ENCODE measurements at regions not wholly inside any gene's neighbourhood (a gene's known extent, or its start where the extent isn't known, plus 50 kb on each side); places are given as distances from the start of the nearest gene placed in this dataset.

DNA sequence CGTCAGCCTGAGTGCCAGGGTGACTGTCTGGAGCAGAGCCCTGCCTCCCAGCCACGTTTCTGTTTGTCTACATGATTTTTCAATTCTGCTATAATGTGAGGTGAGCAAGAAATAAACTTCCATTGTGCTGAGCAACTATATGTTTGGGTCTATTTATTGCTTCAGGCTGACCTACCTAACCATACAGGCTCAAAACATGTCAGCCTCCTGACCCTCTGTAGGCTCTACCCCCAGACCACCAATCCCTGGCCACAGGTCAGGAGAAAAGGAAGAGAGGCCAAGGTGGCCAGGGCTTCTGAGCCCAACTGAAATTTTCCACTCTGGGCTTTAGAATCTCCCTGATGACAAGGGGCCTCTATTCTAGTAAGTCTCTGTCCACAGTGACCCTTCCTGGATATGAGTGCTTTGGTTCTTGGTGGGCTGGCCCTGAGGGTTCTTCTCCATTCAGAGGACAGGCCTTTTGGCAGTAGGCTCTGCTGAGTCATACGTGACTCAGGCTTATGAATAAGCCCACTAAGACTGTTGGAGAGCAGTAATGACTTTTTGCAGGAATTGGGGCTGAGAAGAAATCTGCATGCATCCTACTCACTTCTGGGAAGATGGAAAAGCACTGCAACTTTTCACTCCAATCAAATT lies 117.2 kb upstream of the TBCA start:
- Histone ChIP-seq H3K4me3 (ENCODE audit: low read length) (no peak overlapping the region), H3K27me3 (ENCODE audit: insufficient read depth, low read length) (no peaks in the 10 kb centered on the region), H3K9me3 (ENCODE audit: low read depth, low read length) (no peaks in the 10 kb centered on the region), H3K4me1 (ENCODE audit: insufficient read depth, low read length) (no peaks in the 10 kb centered on the region)

DNA sequence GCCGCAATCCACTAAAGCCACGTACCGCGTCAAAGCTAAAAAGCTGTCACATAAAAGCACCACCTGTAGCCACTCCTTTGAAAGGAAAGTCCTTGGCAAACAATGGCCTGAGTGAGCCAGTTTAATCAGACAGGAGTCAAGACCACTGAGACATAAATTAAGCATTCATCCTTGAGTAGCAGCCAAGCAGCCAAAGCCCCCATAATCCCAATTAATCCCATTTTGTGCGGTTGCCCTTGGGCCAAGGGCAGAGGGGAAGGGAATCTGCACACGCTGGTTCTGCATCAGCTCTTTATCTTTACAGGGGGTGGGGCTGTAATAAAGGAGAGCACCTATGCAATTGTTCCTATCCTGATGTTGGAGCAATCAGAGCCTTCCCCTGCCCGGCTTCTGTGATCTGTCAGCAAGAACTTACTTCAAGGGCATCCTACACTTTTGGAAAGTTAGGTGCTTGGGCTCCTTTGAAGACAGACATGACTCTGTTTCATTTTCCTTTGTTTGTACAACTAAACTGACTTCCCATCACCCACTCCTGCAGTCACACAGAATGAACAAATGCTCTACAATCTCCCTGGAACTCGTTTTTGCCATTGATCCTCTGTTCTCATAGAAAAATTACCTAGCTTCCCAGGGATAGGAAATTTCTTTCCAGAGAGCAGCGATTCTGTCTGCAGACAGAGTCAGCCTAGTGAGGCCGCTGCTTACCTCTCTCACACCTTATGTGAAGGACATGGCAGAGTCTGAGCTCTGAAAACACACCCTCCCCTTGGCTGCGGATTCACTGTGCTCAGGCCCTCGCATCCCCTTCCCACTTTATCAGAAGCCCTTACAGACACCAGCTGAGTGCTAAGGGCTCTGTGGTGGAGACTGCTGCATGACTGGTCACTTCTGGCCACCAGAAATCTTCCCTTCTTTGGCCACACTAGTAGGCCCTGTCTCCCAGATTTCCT lies 116.2 kb upstream of the TBCA start:
- Histone ChIP-seq H3K9me3 (ENCODE audit: low read depth, low read length) (no peaks in the 10 kb centered on the region), H3K27me3 (ENCODE audit: insufficient read depth, low read length) (no peaks in the 10 kb centered on the region)

DNA sequence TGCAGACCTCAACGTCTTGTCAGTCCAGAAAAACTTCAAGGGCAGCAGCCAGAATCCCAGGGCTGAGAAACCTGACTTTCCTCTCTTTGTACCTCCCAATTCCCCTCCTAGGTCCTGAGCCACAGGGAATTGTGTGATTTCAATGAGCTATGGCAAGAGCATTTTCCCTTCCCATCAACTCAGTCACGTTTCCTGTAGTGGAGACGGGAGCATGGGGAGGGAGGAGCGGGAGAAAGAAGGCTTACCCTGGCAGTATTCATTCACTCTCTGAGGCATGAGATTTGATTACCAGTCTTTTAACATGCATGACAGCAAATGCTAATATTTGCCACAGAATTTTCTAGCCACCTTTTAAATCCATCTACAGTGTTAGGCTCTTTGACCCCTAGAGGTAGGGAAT lies 109.4 kb upstream of the TBCA start:
- Histone ChIP-seq H3K4me3 (ENCODE audit: low read length) (no peak overlapping the region), H3K9me3 (ENCODE audit: low read depth, low read length) (no peaks in the 10 kb centered on the region), H3K27me3 (ENCODE audit: insufficient read depth, low read length) (peaks cover 3% of the 10 kb centered on the region), H3K4me1 (ENCODE audit: insufficient read depth, low read length) (peaks cover 10% of the 10 kb centered on the region)

More for the DNA sequence above, 116.2 kb upstream of the TBCA start:
- Histone ChIP-seq H3K4me1 (ENCODE audit: insufficient read depth, low read length) (no peaks in the 10 kb centered on the region), H3K4me3 (ENCODE audit: low read length) (no peak overlapping the region)

DNA sequence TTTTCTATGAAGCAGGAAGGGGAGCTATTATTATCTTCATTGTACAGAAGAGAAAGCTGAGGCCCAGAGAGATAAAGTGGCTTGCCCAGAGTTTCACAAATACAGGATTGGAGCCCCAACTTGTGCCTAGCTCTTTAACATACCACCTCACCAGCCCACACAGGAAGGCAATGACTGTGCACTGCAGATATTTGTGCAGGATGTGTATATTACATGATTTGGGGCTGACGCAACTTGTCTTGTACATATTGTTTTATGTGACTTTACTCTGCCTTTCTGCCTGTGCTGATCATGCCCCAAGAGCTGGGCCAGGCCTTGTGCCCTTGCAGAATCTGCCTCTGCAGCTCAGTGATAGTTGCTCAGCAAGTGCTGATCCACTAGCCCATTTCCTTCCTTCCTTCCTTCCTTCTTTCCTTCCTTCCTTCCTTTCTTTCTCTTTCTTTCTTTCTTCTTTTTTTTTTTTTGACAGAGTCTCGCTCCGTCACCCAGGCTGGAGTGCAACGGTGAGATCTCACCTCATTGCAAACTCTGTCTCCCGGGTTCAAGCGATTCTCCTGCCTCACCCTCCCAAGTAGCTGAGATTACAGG lies 106.6 kb upstream of the TBCA start:
- Histone ChIP-seq H3K4me1 (ENCODE audit: insufficient read depth, low read length) (peaks cover 12% of the 10 kb centered on the region), H3K4me3 (ENCODE audit: low read length) (no peak overlapping the region), H3K9me3 (ENCODE audit: low read depth, low read length) (no peaks in the 10 kb centered on the region), H3K27me3 (ENCODE audit: insufficient read depth, low read length) (peaks cover 3% of the 10 kb centered on the region)

DNA sequence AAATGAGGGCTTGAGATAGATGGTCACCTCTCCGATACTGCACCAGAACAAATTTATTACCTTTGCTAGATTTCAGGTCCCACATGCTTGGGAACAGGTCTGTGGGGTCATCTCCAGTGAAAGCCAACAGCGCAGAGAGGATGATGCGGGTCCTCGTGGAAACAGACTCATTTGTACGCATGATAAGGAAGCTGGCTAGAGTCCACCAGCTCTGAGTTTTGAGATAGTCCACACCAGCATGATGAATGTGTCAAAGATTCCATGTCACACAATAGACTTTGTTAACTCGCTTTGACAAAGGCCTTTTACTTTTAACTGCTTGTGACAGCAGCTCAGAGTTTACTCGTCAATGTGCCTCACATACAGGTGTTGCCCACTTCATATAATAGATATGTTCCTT lies 105.4 kb upstream of the TBCA start:
- H3K27me3 ChIP-seq (ENCODE audit: insufficient read depth, low read length) = no peaks in the 10 kb centered on the region
- no peak overlapping the region for H3K4me3 ChIP-seq (ENCODE audit: low read length)
- H3K4me1 ChIP-seq (ENCODE audit: insufficient read depth, low read length) = peaks cover 24% of the 10 kb centered on the region

DNA sequence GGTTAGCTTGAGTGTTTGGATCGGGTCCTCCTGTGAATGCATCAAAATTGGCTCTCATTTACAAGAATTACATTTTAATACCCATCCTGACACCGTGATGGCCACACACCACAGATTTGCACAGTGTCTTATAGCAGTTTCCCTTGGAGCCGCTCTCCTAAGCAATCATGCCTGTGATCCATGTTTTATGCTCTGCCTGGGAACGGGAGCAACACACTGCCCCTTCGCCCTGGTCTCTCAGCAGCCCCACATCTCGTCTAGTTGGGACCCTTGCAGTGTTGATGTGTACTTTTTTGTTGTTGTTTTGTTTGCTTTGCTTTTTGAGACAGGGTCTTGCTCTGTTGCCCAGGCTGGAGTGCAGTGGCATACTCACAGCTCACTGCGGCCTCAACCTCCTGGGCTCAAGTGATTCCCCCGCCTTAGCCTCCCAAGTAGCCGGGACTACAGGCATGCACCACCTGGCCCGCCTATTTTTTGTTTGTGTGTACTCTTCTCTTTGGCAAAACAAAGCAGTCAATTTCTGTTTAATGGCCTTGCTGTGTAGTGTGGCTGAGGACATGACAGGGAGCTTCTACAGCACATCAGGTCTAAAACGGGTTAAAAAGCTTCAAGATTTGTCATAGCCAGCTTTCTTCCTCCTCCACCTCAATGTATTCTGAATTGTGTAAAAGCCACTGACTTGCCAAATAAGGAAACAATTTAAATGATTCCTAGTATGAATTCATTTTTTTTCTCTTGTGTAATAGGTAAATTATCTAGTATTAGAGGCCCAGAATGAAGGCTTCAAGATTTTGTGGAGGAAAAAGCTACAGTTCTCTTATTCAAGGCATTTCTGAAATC lies 101.6 kb upstream of the TBCA start:
- Histone ChIP-seq H3K4me1 (ENCODE audit: insufficient read depth, low read length) (peaks cover 28% of the 10 kb centered on the region), H3K9me3 (ENCODE audit: low read depth, low read length) (no peaks in the 10 kb centered on the region), H3K4me3 (ENCODE audit: low read length) (no peak overlapping the region), H3K27me3 (ENCODE audit: insufficient read depth, low read length) (no peaks in the 10 kb centered on the region)

More for the DNA sequence above, 105.4 kb upstream of the TBCA start:
- no peaks in the 10 kb centered on the region for H3K9me3 ChIP-seq (ENCODE audit: low read depth, low read length)

DNA sequence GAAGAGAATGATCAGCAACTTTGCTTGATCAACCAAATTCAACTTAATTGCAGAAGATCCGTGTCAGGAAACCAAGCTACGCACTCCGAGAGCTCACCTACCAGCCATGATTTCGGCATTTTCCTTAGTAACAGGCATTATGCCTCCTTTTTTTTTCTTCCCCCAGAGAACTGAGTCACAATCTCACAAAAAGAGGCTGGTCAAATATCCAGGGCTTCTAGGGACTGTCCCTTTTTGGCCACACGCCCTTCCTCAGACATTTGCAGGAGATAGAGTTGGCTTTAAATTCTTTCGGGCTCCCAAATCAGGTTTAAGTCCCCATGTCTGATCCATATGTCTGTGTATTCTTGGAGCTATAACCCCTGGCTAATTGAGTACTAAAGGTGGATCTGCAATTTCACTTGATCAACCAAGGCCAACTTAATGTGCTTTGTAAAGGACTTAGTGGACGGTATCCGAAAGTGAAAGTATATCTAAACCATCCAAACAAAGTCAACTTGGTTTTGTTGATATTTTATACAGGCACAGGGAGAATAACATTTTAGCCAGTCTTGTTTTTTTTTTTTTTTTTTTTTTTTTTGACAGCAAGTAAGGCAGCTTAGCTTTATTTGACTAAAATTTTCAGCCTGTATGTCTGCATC lies 100.8 kb upstream of the TBCA start:
- Histone ChIP-seq H3K27me3 (ENCODE audit: insufficient read depth, low read length) (no peaks in the 10 kb centered on the region), H3K4me1 (ENCODE audit: insufficient read depth, low read length) (peaks cover 21% of the 10 kb centered on the region), H3K9me3 (ENCODE audit: low read depth, low read length) (no peaks in the 10 kb centered on the region), H3K4me3 (ENCODE audit: low read length) (no peak overlapping the region)

DNA sequence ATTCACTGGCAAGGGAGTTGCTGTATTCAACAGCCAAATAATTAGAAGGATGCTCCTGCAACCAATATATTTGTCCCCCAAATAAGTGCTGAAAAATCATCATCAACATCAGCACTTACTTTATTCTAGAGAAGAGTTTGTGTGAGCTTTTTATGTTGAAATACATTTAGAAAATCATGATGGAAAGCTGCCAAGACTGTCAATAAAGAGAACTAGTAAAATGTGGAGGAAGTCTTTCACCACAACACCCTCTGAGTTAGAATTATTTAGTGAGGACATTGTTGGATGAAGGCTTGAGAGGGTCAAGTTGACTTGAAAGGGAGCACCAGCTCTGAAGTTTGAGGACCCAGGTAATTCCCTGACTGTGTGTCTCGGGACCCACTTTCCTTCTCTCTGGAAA lies 100.2 kb upstream of the TBCA start:
- Histone ChIP-seq H3K4me1 (ENCODE audit: insufficient read depth, low read length) (peaks cover 21% of the 10 kb centered on the region), H3K4me3 (ENCODE audit: low read length) (no peak overlapping the region), H3K9me3 (ENCODE audit: low read depth, low read length) (no peaks in the 10 kb centered on the region), H3K27me3 (ENCODE audit: insufficient read depth, low read length) (no peaks in the 10 kb centered on the region)

DNA sequence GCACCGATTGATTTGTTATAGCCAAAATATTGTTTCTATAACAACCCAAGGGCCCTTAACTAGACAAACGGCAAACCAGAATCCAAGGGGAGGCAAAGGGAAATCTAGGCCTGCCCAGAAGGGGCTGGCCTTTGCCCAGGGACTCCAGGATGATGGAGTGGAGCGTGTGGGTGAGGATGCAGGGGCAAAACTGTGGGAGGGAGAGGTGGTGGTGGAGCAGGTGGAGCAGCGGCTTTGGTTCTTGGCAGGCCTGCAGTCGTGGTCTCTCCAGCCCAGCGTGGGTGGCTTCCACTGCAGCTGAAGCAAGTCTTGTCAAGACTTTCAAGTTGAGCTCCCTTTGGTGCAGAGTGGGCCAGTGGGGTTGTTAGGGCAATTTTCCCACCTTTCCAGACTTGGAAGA lies 98.6 kb upstream of the TBCA start:
- H3K4me1 ChIP-seq (ENCODE audit: insufficient read depth, low read length) = peaks cover 21% of the 10 kb centered on the region

DNA sequence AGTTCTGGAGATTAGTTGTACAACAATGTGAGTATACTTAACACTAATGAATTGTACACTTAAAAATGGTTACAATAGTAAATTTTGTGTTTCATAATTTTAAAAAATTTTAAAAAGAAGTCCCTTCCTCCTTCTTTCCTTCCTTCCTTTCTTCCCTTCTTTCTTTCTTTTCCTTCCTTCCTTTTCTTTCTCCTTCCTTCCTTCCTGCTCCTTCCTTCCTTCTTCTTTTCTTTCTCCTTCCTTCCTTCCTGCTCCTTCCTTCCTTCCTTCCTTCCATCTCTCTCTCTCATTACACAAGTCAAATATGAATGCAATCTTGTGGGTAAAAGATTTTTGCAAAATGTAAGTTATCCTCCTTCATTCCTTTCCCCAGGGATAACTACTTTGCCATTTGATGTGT lies 97.1 kb upstream of the TBCA start:
- no peak overlapping the region for H3K4me3 ChIP-seq (ENCODE audit: low read length)
- H3K4me1 ChIP-seq (ENCODE audit: insufficient read depth, low read length) = peaks cover 21% of the 10 kb centered on the region
- H3K9me3 ChIP-seq (ENCODE audit: low read depth, low read length) = no peaks in the 10 kb centered on the region
- no peaks in the 10 kb centered on the region for H3K27me3 ChIP-seq (ENCODE audit: insufficient read depth, low read length)

More for the DNA sequence above, 98.6 kb upstream of the TBCA start:
- Histone ChIP-seq H3K9me3 (ENCODE audit: low read depth, low read length) (no peaks in the 10 kb centered on the region), H3K27me3 (ENCODE audit: insufficient read depth, low read length) (no peaks in the 10 kb centered on the region), H3K4me3 (ENCODE audit: low read length) (no peak overlapping the region)

DNA sequence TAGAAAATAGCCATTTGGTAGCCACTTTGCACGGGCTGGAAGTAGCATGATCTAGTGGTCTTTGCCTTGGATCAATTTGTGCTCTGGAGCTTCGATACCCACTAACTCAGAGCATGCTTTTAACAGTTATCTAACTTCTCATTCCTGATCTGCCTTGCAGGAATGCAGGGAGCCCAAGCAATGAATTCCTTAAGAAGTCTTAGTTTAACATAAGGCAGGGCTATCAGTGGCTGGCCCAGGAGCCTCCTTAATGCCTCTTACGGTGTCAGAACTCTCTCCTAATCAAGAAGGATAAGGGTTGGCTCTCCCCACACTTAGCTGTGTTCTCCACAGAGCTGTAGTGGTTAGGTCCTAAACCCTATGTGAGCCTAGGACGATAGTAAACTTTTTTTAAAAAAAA lies 95.8 kb upstream of the TBCA start:
- H3K9me3 ChIP-seq (ENCODE audit: low read depth, low read length) = no peaks in the 10 kb centered on the region
- H3K4me1 ChIP-seq (ENCODE audit: insufficient read depth, low read length) = peaks cover 11% of the 10 kb centered on the region
- H3K4me3 ChIP-seq (ENCODE audit: low read length) = no peak overlapping the region
- H3K27me3 ChIP-seq (ENCODE audit: insufficient read depth, low read length) = no peaks in the 10 kb centered on the region

DNA sequence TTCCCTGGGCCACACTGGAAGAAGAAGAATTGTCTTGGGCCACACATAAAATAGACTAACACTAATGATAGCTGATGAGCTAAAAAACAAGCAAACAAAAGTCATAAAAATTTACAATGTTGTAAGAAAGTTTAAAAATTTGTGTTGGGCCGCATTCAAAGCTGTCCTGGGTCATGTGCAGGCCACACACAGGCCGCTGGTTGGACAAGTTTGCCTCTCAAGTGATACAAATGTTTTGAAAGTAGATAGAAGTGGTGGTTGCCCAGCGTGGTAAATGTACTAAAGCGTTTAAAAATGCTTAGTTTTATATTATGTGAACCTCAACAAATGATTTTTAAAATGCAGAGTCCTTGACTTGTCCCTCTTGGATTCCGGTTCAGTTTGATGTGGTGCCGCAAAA lies 94.9 kb upstream of the TBCA start:
- Histone ChIP-seq H3K4me1 (ENCODE audit: insufficient read depth, low read length) (peaks cover 8% of the 10 kb centered on the region), H3K27me3 (ENCODE audit: insufficient read depth, low read length) (no peaks in the 10 kb centered on the region), H3K9me3 (ENCODE audit: low read depth, low read length) (no peaks in the 10 kb centered on the region), H3K4me3 (ENCODE audit: low read length) (no peak overlapping the region)

DNA sequence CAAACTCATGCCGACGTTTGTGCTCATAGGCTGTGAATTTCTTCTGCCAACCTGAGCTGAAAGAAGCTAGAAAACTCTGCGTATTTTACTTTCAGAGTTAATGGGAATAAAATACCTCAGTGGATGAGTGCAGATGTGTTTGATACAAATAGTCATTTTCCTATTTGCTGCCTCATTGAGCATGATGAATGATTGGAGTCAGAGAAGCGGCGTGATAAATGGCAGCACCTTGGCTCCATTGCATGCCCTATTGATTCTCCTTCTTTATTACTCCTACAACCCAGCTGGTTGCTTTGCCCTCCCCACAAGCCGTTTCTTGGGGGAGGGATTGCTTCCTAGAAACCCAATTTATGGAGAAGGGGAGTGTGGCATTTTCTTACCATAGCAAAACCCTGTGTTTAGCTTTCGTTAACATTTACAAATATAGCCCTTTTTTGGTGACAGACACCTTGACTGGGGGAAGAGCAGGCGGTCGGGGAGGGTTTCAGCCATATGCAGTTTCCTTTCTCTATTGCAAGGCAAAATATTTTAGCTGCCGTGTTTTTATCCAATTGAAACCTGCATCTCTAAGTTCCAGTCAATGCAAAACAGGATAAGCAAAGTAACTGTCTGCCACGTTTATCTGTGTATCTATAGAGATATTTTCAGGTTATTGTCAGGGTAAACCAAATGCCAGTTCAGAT lies 93.1 kb upstream of the TBCA start:
- Histone ChIP-seq H3K27me3 (ENCODE audit: insufficient read depth, low read length) (no peaks in the 10 kb centered on the region), H3K4me1 (ENCODE audit: insufficient read depth, low read length) (peaks cover 18% of the 10 kb centered on the region), H3K4me3 (ENCODE audit: low read length) (no peak overlapping the region), H3K9me3 (ENCODE audit: low read depth, low read length) (no peaks in the 10 kb centered on the region)

DNA sequence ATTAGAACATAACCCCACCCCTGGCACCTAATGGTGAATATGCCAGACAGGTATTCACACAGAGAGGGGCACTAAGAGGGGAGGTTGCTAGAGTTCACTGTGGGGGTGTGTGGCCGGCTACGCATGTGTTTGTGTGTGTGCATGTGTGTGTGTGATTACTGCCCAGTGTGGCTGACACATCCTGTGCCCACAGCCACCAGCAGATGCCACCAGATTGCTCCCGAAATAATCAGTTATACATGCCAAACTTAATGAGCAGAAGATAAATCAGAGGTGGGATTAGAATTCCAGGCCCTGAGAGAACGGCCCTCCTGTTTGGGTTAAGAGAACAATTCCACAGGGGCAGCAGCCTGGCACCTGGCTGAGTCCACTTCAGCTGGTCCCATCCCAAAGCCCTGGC lies 91.8 kb upstream of the TBCA start:
- H3K4me3 ChIP-seq (ENCODE audit: low read length) = no peak overlapping the region
- no peaks in the 10 kb centered on the region for H3K9me3 ChIP-seq (ENCODE audit: low read depth, low read length)
- no peaks in the 10 kb centered on the region for H3K27me3 ChIP-seq (ENCODE audit: insufficient read depth, low read length)
- peaks cover 18% of the 10 kb centered on the region for H3K4me1 ChIP-seq (ENCODE audit: insufficient read depth, low read length)
